ENCODE measurements at regions not wholly inside any gene's neighbourhood (a gene's known extent, or its start where the extent isn't known, plus 50 kb on each side); places are given as distances from the start of the nearest gene placed in this dataset.

- TF ChIP-seq POLR2AphosphoS5 (IDR thresholded peaks at IDR 0.05; ENCODE audit: low read depth, low read length) (no peak), TAF1 (IDR thresholded peaks at IDR 0.05; ENCODE audit: borderline replicate concordance, low read depth, low read length) (no peak), POLR2A (IDR thresholded peaks at IDR 0.05; ENCODE audit: low read depth, low read length) (no peak)
- FAIRE-seq (no peak), DNase-seq (ENCODE audit: insufficient read length) (no peak)
These were observed 245.4 kb downstream of the DUSP6 start for GRCh38 chr12:89106950-89107349.

GRCh38 chr12:89105243-89105642, 247.1 kb downstream of the DUSP6 start:
- DNase-seq (ENCODE audit: insufficient read length) (no peak), FAIRE-seq (no peak)
- no peak for TF ChIP-seq POLR2A (IDR thresholded peaks at IDR 0.05; ENCODE audit: low read depth, low read length)
- no peak for TF ChIP-seq TAF1 (IDR thresholded peaks at IDR 0.05; ENCODE audit: borderline replicate concordance, low read depth, low read length)
- TF ChIP-seq POLR2AphosphoS5 (IDR thresholded peaks at IDR 0.05; ENCODE audit: low read depth, low read length): no peak

GRCh38 chr12:89103831-89104230, 248.5 kb downstream of the DUSP6 start:
- FAIRE-seq (no peak), DNase-seq (ENCODE audit: insufficient read length) (no peak)
- TF ChIP-seq TAF1 (IDR thresholded peaks at IDR 0.05; ENCODE audit: borderline replicate concordance, low read depth, low read length) (no peak), POLR2A (IDR thresholded peaks at IDR 0.05; ENCODE audit: low read depth, low read length) (no peak), POLR2AphosphoS5 (IDR thresholded peaks at IDR 0.05; ENCODE audit: low read depth, low read length) (no peak)

- DNase-seq (ENCODE audit: insufficient read length) (no peak), FAIRE-seq (no peak)
- TF ChIP-seq TAF1 (IDR thresholded peaks at IDR 0.05; ENCODE audit: borderline replicate concordance, low read depth, low read length) (no peak), POLR2AphosphoS5 (IDR thresholded peaks at IDR 0.05; ENCODE audit: low read depth, low read length) (no peak), POLR2A (IDR thresholded peaks at IDR 0.05; ENCODE audit: low read depth, low read length) (no peak)
These were observed 250.9 kb downstream of the DUSP6 start for GRCh38 chr12:89101440-89101839.

GRCh38 chr12:89098441-89099112, 253.7 kb downstream of the DUSP6 start:
- TF ChIP-seq POLR2AphosphoS5 (IDR thresholded peaks at IDR 0.05; ENCODE audit: low read depth, low read length) (no peak), POLR2A (IDR thresholded peaks at IDR 0.05; ENCODE audit: low read depth, low read length) (no peak), TAF1 (IDR thresholded peaks at IDR 0.05; ENCODE audit: borderline replicate concordance, low read depth, low read length) (no peak)
- DNase-seq (ENCODE audit: insufficient read length): no peak
- FAIRE-seq: no peak

- no peak for TF ChIP-seq TAF1 (IDR thresholded peaks at IDR 0.05; ENCODE audit: borderline replicate concordance, low read depth, low read length)
- no peak for TF ChIP-seq POLR2AphosphoS5 (IDR thresholded peaks at IDR 0.05; ENCODE audit: low read depth, low read length)
- TF ChIP-seq POLR2A (IDR thresholded peaks at IDR 0.05; ENCODE audit: low read depth, low read length): no peak
- no peak for DNase-seq (ENCODE audit: insufficient read length)
- FAIRE-seq: no peak
These were observed 260.0 kb downstream of the DUSP6 start for GRCh38 chr12:89092297-89092696.

GRCh38 chr12:89091293-89091841, 260.9 kb downstream of the DUSP6 start:
- DNase-seq (ENCODE audit: insufficient read length) (no peak), FAIRE-seq (no peak)
- no peak for TF ChIP-seq POLR2A (IDR thresholded peaks at IDR 0.05; ENCODE audit: low read depth, low read length)
- no peak for TF ChIP-seq TAF1 (IDR thresholded peaks at IDR 0.05; ENCODE audit: borderline replicate concordance, low read depth, low read length)
- no peak for TF ChIP-seq POLR2AphosphoS5 (IDR thresholded peaks at IDR 0.05; ENCODE audit: low read depth, low read length)

- FAIRE-seq (no peak), DNase-seq (ENCODE audit: insufficient read length) (no peak)
- no peak for TF ChIP-seq TAF1 (IDR thresholded peaks at IDR 0.05; ENCODE audit: borderline replicate concordance, low read depth, low read length)
- no peak for TF ChIP-seq POLR2AphosphoS5 (IDR thresholded peaks at IDR 0.05; ENCODE audit: low read depth, low read length)
- TF ChIP-seq POLR2A (IDR thresholded peaks at IDR 0.05; ENCODE audit: low read depth, low read length): no peak
These were observed 263.0 kb downstream of the DUSP6 start for GRCh38 chr12:89089264-89089663.

GRCh38 chr12:89087876-89088275, 264.4 kb downstream of the DUSP6 start:
- no peak for DNase-seq (ENCODE audit: insufficient read length)
- FAIRE-seq: no peak
- TF ChIP-seq TAF1 (IDR thresholded peaks at IDR 0.05; ENCODE audit: borderline replicate concordance, low read depth, low read length) (no peak), POLR2A (IDR thresholded peaks at IDR 0.05; ENCODE audit: low read depth, low read length) (no peak), POLR2AphosphoS5 (IDR thresholded peaks at IDR 0.05; ENCODE audit: low read depth, low read length) (no peak)

- FAIRE-seq (no peak), DNase-seq (ENCODE audit: insufficient read length) (no peak)
- TF ChIP-seq TAF1 (IDR thresholded peaks at IDR 0.05; ENCODE audit: borderline replicate concordance, low read depth, low read length): no peak
- no peak for TF ChIP-seq POLR2AphosphoS5 (IDR thresholded peaks at IDR 0.05; ENCODE audit: low read depth, low read length)
- TF ChIP-seq POLR2A (IDR thresholded peaks at IDR 0.05; ENCODE audit: low read depth, low read length): no peak
These were observed 265.0 kb downstream of the DUSP6 start for GRCh38 chr12:89087149-89087825.

- TF ChIP-seq POLR2A (IDR thresholded peaks at IDR 0.05; ENCODE audit: low read depth, low read length) (no peak), TAF1 (IDR thresholded peaks at IDR 0.05; ENCODE audit: borderline replicate concordance, low read depth, low read length) (no peak), POLR2AphosphoS5 (IDR thresholded peaks at IDR 0.05; ENCODE audit: low read depth, low read length) (no peak)
- no peak for FAIRE-seq
- DNase-seq (ENCODE audit: insufficient read length): no peak
These were observed 266.9 kb downstream of the DUSP6 start for GRCh38 chr12:89085421-89085820.

- no peak for TF ChIP-seq POLR2A (IDR thresholded peaks at IDR 0.05; ENCODE audit: low read depth, low read length)
- no peak for TF ChIP-seq POLR2AphosphoS5 (IDR thresholded peaks at IDR 0.05; ENCODE audit: low read depth, low read length)
- TF ChIP-seq TAF1 (IDR thresholded peaks at IDR 0.05; ENCODE audit: borderline replicate concordance, low read depth, low read length): no peak
- DNase-seq (ENCODE audit: insufficient read length) (no peak), FAIRE-seq (no peak)
These were observed 267.6 kb downstream of the DUSP6 start for GRCh38 chr12:89084751-89085150.

All from GM12892 (cell line).